GM12878 (cell line): ENCODE measurements at regions not wholly inside any gene's neighbourhood (a gene's known extent, or its start where the extent isn't known, plus 50 kb on each side); places are given as distances from the start of the nearest gene placed in this dataset.

ENCODE experiments used
- ATAC-seq: fragments of 200-7000 bp; cut with Tn5 transposase; 3 replicates; pipeline ENCODE4 v1.9.1; 2020; ENCODE audit warnings: mild to moderate bottlenecking, moderate library complexity
- BruUV-seq: library from RNA; stranded (reverse); fragments of 400-500 nt; replicated peaks from 2 replicates; lab custom pipeline; 2021; lab: Mats Ljungman, UMichigan
- CTCF ChIA-PET: fragments of 300-600 bp; sonication (Branson Sonifier 250); formaldehyde crosslinking; extraction: SDS; loops from one replicate; lab custom pipeline; 2021; ENCODE audit warnings: inconsistent platforms; lab: Yijun Ruan, JAX
- POLR2A ChIA-PET: fragments of 350-600 bp; formaldehyde crosslinking; extraction: SDS; loops from one replicate; lab custom pipeline; 2021; ENCODE audit warnings: inconsistent platforms; lab: Charles Lee
- RAD21 ChIA-PET: fragments of 300-600 bp; sonication (Branson Sonifier 250); formaldehyde crosslinking; loops from one replicate; lab custom pipeline; 2023; ENCODE audit warnings: antibody characterized with exemption; ENCODE audit not compliant: unreplicated experiment; lab: Charles Lee
- SMC1A ChIA-PET: fragments of 300-600 bp; sonication (Branson Sonifier 250); formaldehyde crosslinking; loops from one replicate; lab custom pipeline; 2023; ENCODE audit not compliant: unreplicated experiment, uncharacterized antibody; lab: Charles Lee
- DNase-seq: peaks from one replicate; pipeline ENCODE4 v3.0.0-alpha.2; 2011; ENCODE audit warnings: low read depth, low spot score
- FAIRE-seq: peaks from 3 replicates; lab custom pipeline; 2011; peaks lifted over from hg19 to GRCh38; lab: Jason Lieb, UNC
- H2AFZ ChIP-seq: 2 replicates; pipeline ENCODE4 v1.6.0; 2011; ENCODE audit warnings: low read depth, low read length, control low read depth; ENCODE audit not compliant: control insufficient read depth
- H3K27ac ChIP-seq: 2 replicates; pipeline ENCODE4 v1.5.1; 2011; ENCODE audit warnings: control low read depth; ENCODE audit not compliant: control insufficient read depth, insufficient read depth
- H3K27me3 ChIP-seq, 2 experiments: replicated peaks in 1 of 2; 2 replicates each; pipeline versions ENCODE4 v1.6.0 to v1.6.1; 2011; ENCODE audit warnings: low read length in 1 of 2; ENCODE audit not compliant: control insufficient read depth in 2 of 2, insufficient read depth in 2 of 2
- H3K36me3 ChIP-seq, 2 experiments: 2 replicates each; pipeline ENCODE4 v1.5.1; 2011; ENCODE audit warnings: low read length in 1 of 2; ENCODE audit not compliant: control insufficient read depth in 2 of 2, insufficient read depth in 2 of 2
- H3K4me1 ChIP-seq: 2 replicates; pipeline ENCODE4 v1.6.1; 2011; ENCODE audit warnings: mild to moderate bottlenecking, low read length, moderate library complexity, mixed read lengths; ENCODE audit not compliant: control insufficient read depth, insufficient read depth
- H3K4me2 ChIP-seq: 2 replicates; pipeline ENCODE4 v1.6.0; 2011; ENCODE audit warnings: control low read depth; ENCODE audit not compliant: control insufficient read depth, insufficient read depth
- H3K4me3 ChIP-seq: fragments of 200-600 bp; sonication (generic); 2 replicates; pipeline ENCODE4 v1.5.1; 2016
- H3K79me2 ChIP-seq: 2 replicates; pipeline ENCODE4 v1.6.0; 2011; ENCODE audit warnings: low read length; ENCODE audit not compliant: control insufficient read depth, insufficient read depth
- H3K9ac ChIP-seq: 2 replicates; pipeline ENCODE4 v1.8.0; 2011; ENCODE audit warnings: low read length, control low read depth, mixed read lengths; ENCODE audit not compliant: control insufficient read depth, insufficient read depth
- H3K9me3 ChIP-seq: replicated peaks from 3 replicates; pipeline ENCODE4 v1.5.1; 2011; ENCODE audit warnings: mild to moderate bottlenecking, low read length; ENCODE audit not compliant: control insufficient read depth, insufficient read depth
- H4K20me1 ChIP-seq: 2 replicates; pipeline ENCODE4 v1.6.0; 2011; ENCODE audit not compliant: control insufficient read depth, insufficient read depth
- EP300 ChIP-seq, 2 experiments: fragments of 150-350 bp in 1 of 2; IDR thresholded peaks; 2 replicates each; pipeline ENCODE4 v1.6.1; 2011 to 2012; ENCODE audit warnings: low read depth in 2 of 2, low read length in 2 of 2, borderline replicate concordance in 1 of 2, improper control_type of control experiment in 1 of 2, inconsistent platforms in 1 of 2; ENCODE audit not compliant: control insufficient read depth in 1 of 2
- IKZF1 ChIP-seq: fragments of 450-650 bp; conservative IDR thresholded peaks from 2 replicates; pipeline ENCODE4 v1.6.1; 2017; ENCODE audit warnings: antibody characterized with exemption, mild to moderate bottlenecking
- IKZF2 ChIP-seq, 2 experiments: fragments of 450-650 bp; IDR thresholded peaks; 2 replicates each; pipeline ENCODE4 v1.6.1; 2017; ENCODE audit warnings: mild to moderate bottlenecking in 2 of 2, moderate library complexity in 2 of 2
- MEF2A ChIP-seq: IDR thresholded peaks from 2 replicates; pipeline ENCODE4 v1.6.1; 2011; ENCODE audit warnings: low read depth, mild to moderate bottlenecking, low read length, moderate library complexity; ENCODE audit not compliant: insufficient read depth
- SIN3A ChIP-seq: IDR thresholded peaks from 2 replicates; pipeline ENCODE4 v1.6.1; 2012; ENCODE audit warnings: low read depth, low read length, improper control_type of control experiment
- STAT3 ChIP-seq: IDR thresholded peaks from 2 replicates; pipeline ENCODE4 v1.6.1; 2011; ENCODE audit warnings: low read depth, low read length, improper control_type of control experiment
- ZZZ3 ChIP-seq: IDR thresholded peaks from 2 replicates; pipeline ENCODE4 v1.6.1; 2011; ENCODE audit warnings: low read depth; ENCODE audit not compliant: control insufficient read depth, insufficient read length
- WGBS: methylation state at CpG from one replicate; pipeline ENCODE4 v1.1.6; 2016; ENCODE audit warnings: low lambda C conversion rate; ENCODE audit not compliant: insufficient replicate concordance, insufficient coverage; ENCODE audit errors: missing lambda C conversion rate; 5-methylcytosine and 5-hydroxymethylcytosine counted together
- in situ Hi-C: fragments of 300-500 bp; cut with MboI; formaldehyde crosslinking; loops from 9 replicates; pipeline ENCODE4 v1.14.3; 2018; ENCODE audit warnings: mixed read lengths
- intact Hi-C: fragments of 100-400 bp; cut with micrococcal nuclease; formaldehyde crosslinking; loops from one replicate; pipeline ENCODE4 v1.14.2; 2022; ENCODE audit not compliant: unreplicated experiment
- TF ChIP-seq, protein P1 (sequence below): IDR thresholded peaks from 2 replicates; pipeline ENCODE4 v1.6.1; 2012; ENCODE audit warnings: improper control_type of control experiment, low read depth, low read length; ENCODE audit not compliant: insufficient replicate concordance
- TF ChIP-seq, protein P2 (sequence below): fragments of 450-650 bp; conservative IDR thresholded peaks from 2 replicates; pipeline ENCODE4 v1.6.1; 2017; ENCODE audit warnings: mild to moderate bottlenecking, moderate library complexity

DNA sequence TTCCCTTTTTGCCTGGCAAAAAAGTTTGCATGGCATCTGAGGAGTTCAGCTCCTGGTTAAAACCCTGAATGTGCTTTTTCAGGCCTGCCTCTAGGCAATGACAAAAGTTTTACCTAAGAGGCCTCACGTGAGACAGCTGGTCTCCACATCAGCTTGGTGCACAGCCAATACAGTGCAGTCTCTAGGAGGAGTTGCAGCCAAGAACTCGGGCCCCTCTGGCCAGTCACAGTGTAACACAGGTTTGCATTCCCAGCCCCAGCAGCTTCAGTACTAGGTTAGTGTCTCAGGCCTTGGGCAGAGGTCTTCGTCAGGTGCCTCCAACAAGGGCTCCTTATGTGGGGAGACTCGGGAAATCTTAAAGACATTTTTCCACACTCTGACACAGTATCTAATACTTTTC, 771.7 kb downstream of the SORCS1 start:
- H3K4me2 ChIP-seq, result no peak overlapping the region
- in situ Hi-C loops, result no loop called here
- FAIRE-seq, result no peak

DNA sequence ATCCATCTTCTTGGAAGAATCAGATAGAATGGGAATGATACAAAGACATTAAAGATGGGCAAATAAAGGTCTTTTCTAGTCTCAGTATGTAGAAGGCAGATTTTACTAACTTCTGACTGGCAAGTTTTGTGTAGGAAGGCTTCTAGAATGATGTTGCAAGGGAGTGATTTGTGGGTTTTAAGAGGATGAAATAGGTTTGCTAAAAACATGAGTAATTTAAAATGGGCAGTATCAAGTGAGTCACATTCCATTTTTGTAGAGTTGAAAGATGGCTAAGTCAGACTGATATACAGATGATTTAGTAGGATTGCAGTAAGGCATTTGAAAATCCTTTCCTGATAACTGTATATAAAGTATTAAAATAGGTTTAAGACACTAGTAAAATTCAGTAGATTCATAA, 777.4 kb downstream of the SORCS1 start:
- H3K36me3 ChIP-seq, result no peaks in the 10 kb centered on the region
- CTCF ChIA-PET, result no interaction called here
- H3K4me3 ChIP-seq, result no peak overlapping the region
- no peak overlapping the region for H2AFZ ChIP-seq
- RAD21 ChIA-PET, result no interaction called here
- in situ Hi-C loops, result no loop called here
- no peaks in the 10 kb centered on the region for H3K9me3 ChIP-seq
- intact Hi-C loops, result no loop called here
- SMC1A ChIA-PET, result no interaction called here
- no peak overlapping the region for H3K9ac ChIP-seq
- ATAC-seq (no peak), FAIRE-seq (no peak), DNase-seq (no peak)
- H3K79me2 ChIP-seq, result no peaks in the 10 kb centered on the region
- no peak overlapping the region for H3K4me2 ChIP-seq
- H3K4me1 ChIP-seq, result no peaks in the 10 kb centered on the region
- no TSS peak for BruUV-seq
- H3K27ac ChIP-seq, result no peak overlapping the region
- H4K20me1 ChIP-seq, result no peaks in the 10 kb centered on the region
- POLR2A ChIA-PET, result no interaction called here
- no peaks in the 10 kb centered on the region for H3K27me3 ChIP-seq
- no peak for TF ChIP-seq EP300 (IDR thresholded peaks at IDR 0.05; ENCODE audit: borderline replicate concordance in 1 of 2, control insufficient read depth in 1 of 2, low read depth in 2 of 2, low read length in 2 of 2)
- no peak for TF ChIP-seq SIN3A
- TF ChIP-seq, protein P1, sequence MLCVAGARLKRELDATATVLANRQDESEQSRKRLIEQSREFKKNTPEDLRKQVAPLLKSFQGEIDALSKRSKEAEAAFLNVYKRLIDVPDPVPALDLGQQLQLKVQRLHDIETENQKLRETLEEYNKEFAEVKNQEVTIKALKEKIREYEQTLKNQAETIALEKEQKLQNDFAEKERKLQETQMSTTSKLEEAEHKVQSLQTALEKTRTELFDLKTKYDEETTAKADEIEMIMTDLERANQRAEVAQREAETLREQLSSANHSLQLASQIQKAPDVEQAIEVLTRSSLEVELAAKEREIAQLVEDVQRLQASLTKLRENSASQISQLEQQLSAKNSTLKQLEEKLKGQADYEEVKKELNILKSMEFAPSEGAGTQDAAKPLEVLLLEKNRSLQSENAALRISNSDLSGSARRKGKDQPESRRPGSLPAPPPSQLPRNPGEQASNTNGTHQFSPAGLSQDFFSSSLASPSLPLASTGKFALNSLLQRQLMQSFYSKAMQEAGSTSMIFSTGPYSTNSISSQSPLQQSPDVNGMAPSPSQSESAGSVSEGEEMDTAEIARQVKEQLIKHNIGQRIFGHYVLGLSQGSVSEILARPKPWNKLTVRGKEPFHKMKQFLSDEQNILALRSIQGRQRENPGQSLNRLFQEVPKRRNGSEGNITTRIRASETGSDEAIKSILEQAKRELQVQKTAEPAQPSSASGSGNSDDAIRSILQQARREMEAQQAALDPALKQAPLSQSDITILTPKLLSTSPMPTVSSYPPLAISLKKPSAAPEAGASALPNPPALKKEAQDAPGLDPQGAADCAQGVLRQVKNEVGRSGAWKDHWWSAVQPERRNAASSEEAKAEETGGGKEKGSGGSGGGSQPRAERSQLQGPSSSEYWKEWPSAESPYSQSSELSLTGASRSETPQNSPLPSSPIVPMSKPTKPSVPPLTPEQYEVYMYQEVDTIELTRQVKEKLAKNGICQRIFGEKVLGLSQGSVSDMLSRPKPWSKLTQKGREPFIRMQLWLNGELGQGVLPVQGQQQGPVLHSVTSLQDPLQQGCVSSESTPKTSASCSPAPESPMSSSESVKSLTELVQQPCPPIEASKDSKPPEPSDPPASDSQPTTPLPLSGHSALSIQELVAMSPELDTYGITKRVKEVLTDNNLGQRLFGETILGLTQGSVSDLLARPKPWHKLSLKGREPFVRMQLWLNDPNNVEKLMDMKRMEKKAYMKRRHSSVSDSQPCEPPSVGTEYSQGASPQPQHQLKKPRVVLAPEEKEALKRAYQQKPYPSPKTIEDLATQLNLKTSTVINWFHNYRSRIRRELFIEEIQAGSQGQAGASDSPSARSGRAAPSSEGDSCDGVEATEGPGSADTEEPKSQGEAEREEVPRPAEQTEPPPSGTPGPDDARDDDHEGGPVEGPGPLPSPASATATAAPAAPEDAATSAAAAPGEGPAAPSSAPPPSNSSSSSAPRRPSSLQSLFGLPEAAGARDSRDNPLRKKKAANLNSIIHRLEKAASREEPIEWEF, result no peak
- TF ChIP-seq, protein P2, sequence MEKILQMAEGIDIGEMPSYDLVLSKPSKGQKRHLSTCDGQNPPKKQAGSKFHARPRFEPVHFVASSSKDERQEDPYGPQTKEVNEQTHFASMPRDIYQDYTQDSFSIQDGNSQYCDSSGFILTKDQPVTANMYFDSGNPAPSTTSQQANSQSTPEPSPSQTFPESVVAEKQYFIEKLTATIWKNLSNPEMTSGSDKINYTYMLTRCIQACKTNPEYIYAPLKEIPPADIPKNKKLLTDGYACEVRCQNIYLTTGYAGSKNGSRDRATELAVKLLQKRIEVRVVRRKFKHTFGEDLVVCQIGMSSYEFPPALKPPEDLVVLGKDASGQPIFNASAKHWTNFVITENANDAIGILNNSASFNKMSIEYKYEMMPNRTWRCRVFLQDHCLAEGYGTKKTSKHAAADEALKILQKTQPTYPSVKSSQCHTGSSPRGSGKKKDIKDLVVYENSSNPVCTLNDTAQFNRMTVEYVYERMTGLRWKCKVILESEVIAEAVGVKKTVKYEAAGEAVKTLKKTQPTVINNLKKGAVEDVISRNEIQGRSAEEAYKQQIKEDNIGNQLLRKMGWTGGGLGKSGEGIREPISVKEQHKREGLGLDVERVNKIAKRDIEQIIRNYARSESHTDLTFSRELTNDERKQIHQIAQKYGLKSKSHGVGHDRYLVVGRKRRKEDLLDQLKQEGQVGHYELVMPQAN, result no peak
- TF ChIP-seq STAT3, result no peak
- no peak for TF ChIP-seq IKZF2 (IDR thresholded peaks at IDR 0.05)
- TF ChIP-seq IKZF1, result no peak

More for the DNA sequence above, 771.7 kb downstream of the SORCS1 start:
- DNase-seq, result no peak
- Histone ChIP-seq H2AFZ (no peak overlapping the region), H3K27me3 (no peaks in the 10 kb centered on the region), H3K9ac (no peak overlapping the region), H4K20me1 (no peaks in the 10 kb centered on the region), H3K4me3 (no peak overlapping the region), H3K27ac (no peak overlapping the region), H3K9me3 (no peaks in the 10 kb centered on the region), H3K4me1 (no peaks in the 10 kb centered on the region), H3K36me3 (no peaks in the 10 kb centered on the region), H3K79me2 (no peaks in the 10 kb centered on the region)
- RAD21 ChIA-PET, result no interaction called here
- POLR2A ChIA-PET, result no interaction called here
- peak; percentile 56 for ATAC-seq
- CTCF ChIA-PET, result no interaction called here
- SMC1A ChIA-PET, result no interaction called here
- TF ChIP-seq MEF2A, result no peak
- no peak for TF ChIP-seq ZZZ3
- BruUV-seq, result no TSS peak
- intact Hi-C loops, result no loop called here
- 11% methylated on average over 4 of the region's 4 CpGs for whole genome bisulfite sequencing
